Activated naive CD8-positive, alpha-beta T cell treated with anti-CD3 and anti-CD28 coated beads, Interleukin-2, amount 10 ng/mL, durations not matched to agents 7 days and 5 days (primary cell): ENCODE measurements at regions not wholly inside any gene's neighbourhood (a gene's known extent, or its start where the extent isn't known, plus 50 kb on each side); places are given as distances from the start of the nearest gene placed in this dataset.
"Not testable (repeated sequence)": the region's sequence is repeated elsewhere in the genome, so short reads cannot be mapped to it uniquely, and the experiment has no call there.

ENCODE experiments used
- ATAC-seq: fragments of 150-1000 bp; cut with Tn5 transposase; one replicate; pipeline ENCODE4 v1.10.0; 2021; ENCODE audit warnings: low read depth, moderate library complexity
- POLR2A ChIA-PET: fragments of 350-600 bp; sonication (Branson Sonifier 250); formaldehyde crosslinking; loops from one replicate; lab custom pipeline; 2021; ENCODE audit warnings: antibody characterized with exemption; lab: Charles Lee
- DNase-seq: peaks from one replicate; pipeline ENCODE4 v3.0.0; 2021
- H3K27ac Mint-ChIP-seq: one replicate; pipeline ENCODE4 v1.8.0; 2022; ENCODE audit warnings: mild to moderate bottlenecking, mixed read lengths
- H3K27me3 Mint-ChIP-seq: one replicate; pipeline ENCODE4 v1.8.0; 2022; ENCODE audit warnings: mild to moderate bottlenecking, moderate library complexity, mixed read lengths
- H3K36me3 Mint-ChIP-seq: one replicate; pipeline ENCODE4 v1.8.0; 2021; ENCODE audit warnings: mild to moderate bottlenecking, mixed read lengths
- H3K4me1 Mint-ChIP-seq: one replicate; pipeline ENCODE4 v1.8.0; 2021; ENCODE audit warnings: mixed read lengths
- H3K4me3 Mint-ChIP-seq: one replicate; pipeline ENCODE4 v1.8.0; 2022; ENCODE audit warnings: mild to moderate bottlenecking, moderate library complexity, mixed read lengths
- H3K9me3 Mint-ChIP-seq: one replicate; pipeline ENCODE4 v1.8.0; 2021; ENCODE audit warnings: mixed read lengths

DNA sequence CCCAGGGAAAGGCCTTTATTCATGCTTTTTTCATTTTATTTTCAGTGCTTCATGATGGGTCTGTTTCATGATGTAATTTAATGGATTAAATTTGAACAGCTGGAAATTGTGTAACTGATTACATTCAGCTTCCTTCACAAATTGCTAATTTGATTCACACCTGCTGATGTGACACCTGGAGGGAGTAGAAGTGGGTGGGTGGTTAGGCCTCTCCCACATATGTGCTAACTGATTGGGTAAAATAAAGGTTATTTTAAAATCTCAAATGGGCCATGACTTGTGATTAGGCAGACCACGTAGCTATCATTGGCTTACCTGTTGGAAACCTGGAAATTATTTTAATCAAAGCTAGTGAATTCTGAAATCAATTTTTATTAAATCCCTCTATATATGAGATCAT is 142.1 kb downstream of the GXYLT1 start:
- ATAC-seq (no peak), DNase-seq (no peak)
- no peak overlapping the region for H3K4me3 Mint-ChIP-seq
- H3K27ac Mint-ChIP-seq = no peak overlapping the region
- H3K9me3 Mint-ChIP-seq = no peaks in the 10 kb centered on the region
- POLR2A ChIA-PET = no interaction called here
- peaks cover 11% of the 10 kb centered on the region for H3K27me3 Mint-ChIP-seq
- H3K36me3 Mint-ChIP-seq = no peaks in the 10 kb centered on the region
- H3K4me1 Mint-ChIP-seq = no peaks in the 10 kb centered on the region

DNA sequence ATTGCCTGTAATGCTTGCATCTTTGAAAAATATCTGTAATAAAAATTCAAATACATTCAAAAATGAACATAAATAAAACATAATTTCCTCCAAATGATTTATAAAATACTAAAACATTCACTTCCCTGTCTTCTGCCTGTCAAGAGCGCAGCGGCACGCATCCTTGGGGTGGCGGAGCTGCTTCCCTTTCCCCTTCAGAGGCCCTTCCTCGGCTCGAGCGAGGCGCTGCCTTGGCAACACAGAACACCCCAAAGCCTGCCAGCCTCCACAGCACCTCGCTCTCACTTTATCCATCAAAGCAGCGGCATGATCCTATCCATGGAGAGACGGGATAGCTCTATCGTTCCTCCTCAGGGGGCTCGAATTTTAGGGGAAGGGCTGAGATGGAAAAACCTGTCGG is 146.2 kb downstream of the GXYLT1 start:
- no peak overlapping the region for H3K4me3 Mint-ChIP-seq
- H3K27me3 Mint-ChIP-seq = peaks cover 7% of the 10 kb centered on the region
- ATAC-seq (no peak), DNase-seq (no peak)
- H3K36me3 Mint-ChIP-seq = no peaks in the 10 kb centered on the region
- POLR2A ChIA-PET = no interaction called here
- no peaks in the 10 kb centered on the region for H3K9me3 Mint-ChIP-seq
- no peaks in the 10 kb centered on the region for H3K4me1 Mint-ChIP-seq
- no peak overlapping the region for H3K27ac Mint-ChIP-seq

DNA sequence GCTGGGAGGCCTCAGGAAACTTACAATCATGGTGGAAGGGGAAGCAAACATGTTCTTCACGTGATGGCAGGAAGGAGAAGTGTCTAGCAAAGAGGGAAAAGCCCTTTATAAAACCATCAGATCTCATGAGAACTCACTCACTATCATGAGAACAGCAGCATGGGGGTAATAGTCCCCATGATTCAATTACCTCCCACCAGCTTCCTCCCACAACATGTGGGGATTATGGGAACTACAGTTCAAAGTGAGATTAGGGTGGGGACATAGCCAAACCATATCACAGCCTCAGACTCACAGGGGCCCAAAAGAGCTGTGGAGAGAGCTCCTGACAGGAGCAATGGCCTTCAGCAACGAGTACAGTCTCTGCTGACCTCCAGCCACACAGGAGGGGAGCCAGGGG is 151.4 kb downstream of the GXYLT1 start:
- no peak overlapping the region for H3K4me3 Mint-ChIP-seq
- H3K4me1 Mint-ChIP-seq = no peaks in the 10 kb centered on the region
- H3K9me3 Mint-ChIP-seq = no peaks in the 10 kb centered on the region
- no peak for DNase-seq
- H3K27ac Mint-ChIP-seq = no peak overlapping the region
- no peak for ATAC-seq
- POLR2A ChIA-PET = no interaction called here
- H3K27me3 Mint-ChIP-seq = peaks cover 7% of the 10 kb centered on the region
- H3K36me3 Mint-ChIP-seq = no peaks in the 10 kb centered on the region

DNA sequence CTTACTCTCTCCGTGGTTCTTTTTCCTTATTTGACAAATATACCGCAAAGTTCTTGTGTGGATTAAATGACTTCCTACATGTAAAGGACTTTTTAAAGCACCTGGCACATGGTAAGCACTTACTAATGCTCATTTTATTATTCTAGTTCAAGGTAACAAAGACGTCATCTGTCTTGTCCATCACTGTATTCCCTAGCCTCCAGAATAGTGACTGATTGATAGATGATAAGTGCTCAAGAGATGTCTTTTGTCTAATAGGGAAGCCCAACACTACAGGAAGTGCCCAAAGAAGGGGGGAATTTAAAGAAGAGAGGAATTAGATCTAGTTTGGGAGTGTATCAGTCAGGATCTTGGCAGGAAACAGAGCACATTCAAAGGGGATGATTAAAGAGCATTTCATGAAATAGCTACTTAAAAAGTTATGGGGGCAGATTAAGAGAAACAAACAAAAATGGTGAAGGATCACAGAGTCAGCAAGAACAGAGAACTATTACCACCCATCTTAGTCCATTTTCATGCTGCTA is 151.9 kb downstream of the GXYLT1 start:
- POLR2A ChIA-PET = no interaction called here
- DNase-seq = no peak
- H3K36me3 Mint-ChIP-seq = no peaks in the 10 kb centered on the region
- no peaks in the 10 kb centered on the region for H3K9me3 Mint-ChIP-seq
- no peaks in the 10 kb centered on the region for H3K4me1 Mint-ChIP-seq
- H3K27ac Mint-ChIP-seq = no peak overlapping the region
- H3K4me3 Mint-ChIP-seq = no peak overlapping the region
- no peak for ATAC-seq
- H3K27me3 Mint-ChIP-seq = peaks cover 2% of the 10 kb centered on the region

DNA sequence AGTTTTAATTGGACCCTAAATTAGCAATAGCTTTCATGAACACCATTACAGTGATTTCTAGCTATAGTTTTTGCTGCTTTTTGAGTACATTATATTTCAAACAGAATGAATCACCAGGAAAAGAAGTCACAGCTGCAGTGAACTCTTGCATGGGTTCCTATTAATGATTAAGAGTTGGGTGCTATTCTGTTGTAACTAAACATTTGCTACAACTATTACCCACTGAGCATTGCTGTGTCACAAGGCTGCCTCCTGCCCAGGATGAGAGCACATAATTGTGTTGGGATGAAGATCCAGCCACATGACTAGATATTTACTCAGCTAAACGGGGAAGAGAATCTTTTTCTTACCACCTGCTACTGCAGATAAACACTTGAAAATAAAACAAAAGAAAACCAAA is 152.7 kb downstream of the GXYLT1 start:
- H3K9me3 Mint-ChIP-seq = no peaks in the 10 kb centered on the region
- POLR2A ChIA-PET = no interaction called here

DNA sequence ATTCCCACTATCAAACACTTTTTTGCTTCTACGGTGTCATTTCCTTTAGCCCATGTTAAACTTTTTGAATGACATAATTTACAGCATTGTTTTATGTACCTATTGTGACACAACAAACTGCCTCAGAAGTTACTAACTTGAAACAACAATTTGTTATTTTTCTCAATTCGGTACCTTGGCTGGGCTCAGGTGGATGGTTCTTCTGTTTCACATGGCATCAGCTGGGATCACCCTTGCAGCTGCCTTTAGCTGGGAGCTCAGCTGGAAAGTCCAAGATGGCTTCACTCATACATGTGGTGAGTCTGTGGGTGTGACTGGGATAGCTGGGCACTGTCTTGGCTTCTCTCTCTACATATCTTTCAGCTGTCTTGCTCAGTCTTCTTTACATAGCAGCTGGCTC is 156.0 kb downstream of the GXYLT1 start:
- no peaks in the 10 kb centered on the region for H3K36me3 Mint-ChIP-seq
- H3K27ac Mint-ChIP-seq = no peak overlapping the region
- ATAC-seq (no peak), DNase-seq (no peak)
- H3K4me1 Mint-ChIP-seq = no peaks in the 10 kb centered on the region
- H3K4me3 Mint-ChIP-seq = no peak overlapping the region
- POLR2A ChIA-PET = no interaction called here
- peaks cover 4% of the 10 kb centered on the region for H3K27me3 Mint-ChIP-seq
- peaks cover 2% of the 10 kb centered on the region for H3K9me3 Mint-ChIP-seq

More for the DNA sequence above, 152.7 kb downstream of the GXYLT1 start:
- Mint-ChIP-seq H3K27me3 (no peaks in the 10 kb centered on the region), H3K36me3 (no peaks in the 10 kb centered on the region), H3K4me1 (no peaks in the 10 kb centered on the region), H3K4me3 (no peak overlapping the region), H3K27ac (no peak overlapping the region)
- ATAC-seq = no peak
- DNase-seq = no peak

DNA sequence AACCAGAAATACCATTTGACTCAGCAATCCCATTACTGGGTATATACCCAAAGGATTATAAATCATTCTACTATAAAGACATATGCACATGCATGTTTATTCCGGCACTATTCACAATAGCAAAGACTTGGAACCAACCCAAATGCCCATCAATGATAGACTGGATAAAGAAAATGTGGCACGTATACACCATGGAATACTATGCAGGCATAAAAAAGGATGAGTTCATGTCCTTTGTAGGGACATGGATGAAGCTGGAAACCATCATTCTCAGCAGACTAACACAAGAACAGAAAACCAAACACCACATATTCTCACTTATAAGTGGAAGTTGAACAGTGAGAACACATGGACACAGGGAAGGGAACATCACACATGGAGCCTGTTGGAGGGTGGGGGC is 158.2 kb downstream of the GXYLT1 start:
- DNase-seq, H3K36me3 Mint-ChIP-seq, H3K4me3 Mint-ChIP-seq, ATAC-seq, H3K27me3 Mint-ChIP-seq, H3K27ac Mint-ChIP-seq, POLR2A ChIA-PET, H3K4me1 Mint-ChIP-seq, H3K9me3 Mint-ChIP-seq: not testable (repeated sequence)

DNA sequence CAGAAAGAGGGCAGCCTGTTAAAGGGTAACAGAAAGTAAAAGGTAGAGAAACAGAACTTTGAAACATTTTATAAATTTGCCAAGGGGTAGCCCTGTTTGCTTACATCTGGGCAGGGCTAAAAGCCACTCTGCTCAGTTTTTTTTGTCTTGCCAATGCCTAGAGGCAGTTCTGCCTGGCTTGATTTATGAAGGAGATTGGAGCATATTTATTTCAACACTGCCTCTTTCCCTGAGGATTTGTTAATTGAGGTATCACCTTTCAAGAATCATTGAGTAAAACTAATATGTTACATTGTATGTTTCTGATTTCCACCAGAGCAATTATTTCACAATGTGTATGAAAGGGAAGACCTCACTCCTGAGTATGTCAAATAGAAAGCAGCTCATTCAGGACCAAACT is 160.8 kb downstream of the GXYLT1 start:
- no peaks in the 10 kb centered on the region for H3K4me1 Mint-ChIP-seq
- H3K27me3 Mint-ChIP-seq = peaks cover 4% of the 10 kb centered on the region

DNA sequence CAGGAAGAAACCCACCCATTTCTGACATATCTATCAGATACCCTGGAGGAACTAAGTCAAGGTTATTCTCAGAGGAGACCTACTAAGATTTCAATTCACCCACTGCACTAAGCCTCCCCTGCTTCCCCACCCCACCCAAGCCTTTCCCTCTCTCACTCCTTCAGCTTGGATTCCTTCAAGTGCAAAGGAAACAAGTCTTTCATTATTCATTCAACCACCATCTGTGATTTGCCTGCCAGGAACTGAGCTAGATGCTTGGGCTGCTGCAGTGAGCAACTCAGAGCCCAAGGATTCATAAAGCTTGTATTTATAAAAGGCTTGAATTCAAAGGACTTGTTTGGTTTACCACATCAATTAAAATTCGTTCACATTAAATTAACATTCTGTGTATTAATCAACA is 161.3 kb downstream of the GXYLT1 start:
- Mint-ChIP-seq H3K36me3 (no peaks in the 10 kb centered on the region), H3K27ac (no peak overlapping the region), H3K4me3 (no peak overlapping the region), H3K4me1 (no peaks in the 10 kb centered on the region), H3K27me3 (peaks cover 4% of the 10 kb centered on the region), H3K9me3 (peaks cover 2% of the 10 kb centered on the region)
- DNase-seq = no peak
- no peak for ATAC-seq
- POLR2A ChIA-PET = no interaction called here

More for the DNA sequence above, 160.8 kb downstream of the GXYLT1 start:
- Mint-ChIP-seq H3K27ac (no peak overlapping the region), H3K36me3 (no peaks in the 10 kb centered on the region), H3K9me3 (peaks cover 2% of the 10 kb centered on the region), H3K4me3 (no peak overlapping the region)
- DNase-seq = no peak
- POLR2A ChIA-PET = no interaction called here
- ATAC-seq = no peak

DNA sequence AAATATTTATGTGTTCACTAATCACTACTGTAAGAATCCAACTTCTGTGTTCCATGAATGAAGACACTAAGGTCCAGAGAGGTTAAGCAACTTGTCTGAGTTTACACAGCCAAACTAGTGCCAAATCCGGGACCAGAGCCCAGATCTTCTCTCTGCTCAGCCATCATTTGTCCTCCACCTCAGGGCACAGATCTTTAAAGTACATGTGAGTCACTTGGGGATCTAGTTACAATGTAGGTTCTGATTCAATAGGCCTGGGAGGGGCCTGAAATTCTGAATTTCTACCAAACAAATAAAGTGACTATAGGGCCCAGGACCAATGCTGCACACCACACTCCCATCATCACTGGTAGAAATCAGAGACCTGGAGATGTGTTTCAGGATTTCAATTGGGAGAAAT is 162.9 kb downstream of the GXYLT1 start:
- POLR2A ChIA-PET = no interaction called here
- Mint-ChIP-seq H3K36me3 (no peaks in the 10 kb centered on the region), H3K27me3 (peaks cover 4% of the 10 kb centered on the region)

DNA sequence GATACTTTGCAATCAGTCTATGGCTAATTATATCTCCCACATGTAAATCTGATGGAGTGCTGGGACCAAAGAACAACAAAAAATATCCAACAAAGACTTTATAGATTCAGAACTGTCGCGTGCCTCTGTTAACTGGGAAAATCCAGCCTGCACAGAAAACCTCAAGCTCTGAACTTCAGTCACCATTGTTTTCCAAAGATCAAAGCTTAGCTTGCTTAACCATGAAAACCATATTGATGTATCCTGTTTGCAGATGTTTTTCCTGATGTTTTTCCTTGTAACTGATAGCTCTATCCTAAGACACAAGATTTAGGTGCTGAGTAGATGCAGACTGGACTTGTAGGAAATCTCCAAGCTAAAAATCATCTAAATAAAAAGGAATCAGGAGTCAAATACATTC is 163.7 kb downstream of the GXYLT1 start:
- POLR2A ChIA-PET = no interaction called here
- peaks cover 4% of the 10 kb centered on the region for H3K27me3 Mint-ChIP-seq
- no peak overlapping the region for H3K4me3 Mint-ChIP-seq
- ATAC-seq (no peak), DNase-seq (no peak)
- H3K4me1 Mint-ChIP-seq = no peaks in the 10 kb centered on the region
- H3K36me3 Mint-ChIP-seq = no peaks in the 10 kb centered on the region
- H3K9me3 Mint-ChIP-seq = no peaks in the 10 kb centered on the region
- H3K27ac Mint-ChIP-seq = no peak overlapping the region

More for the DNA sequence above, 162.9 kb downstream of the GXYLT1 start:
- H3K9me3 Mint-ChIP-seq = peaks cover 2% of the 10 kb centered on the region
- no peaks in the 10 kb centered on the region for H3K4me1 Mint-ChIP-seq
- ATAC-seq (no peak), DNase-seq (no peak)
- H3K27ac Mint-ChIP-seq = no peak overlapping the region
- H3K4me3 Mint-ChIP-seq = no peak overlapping the region

DNA sequence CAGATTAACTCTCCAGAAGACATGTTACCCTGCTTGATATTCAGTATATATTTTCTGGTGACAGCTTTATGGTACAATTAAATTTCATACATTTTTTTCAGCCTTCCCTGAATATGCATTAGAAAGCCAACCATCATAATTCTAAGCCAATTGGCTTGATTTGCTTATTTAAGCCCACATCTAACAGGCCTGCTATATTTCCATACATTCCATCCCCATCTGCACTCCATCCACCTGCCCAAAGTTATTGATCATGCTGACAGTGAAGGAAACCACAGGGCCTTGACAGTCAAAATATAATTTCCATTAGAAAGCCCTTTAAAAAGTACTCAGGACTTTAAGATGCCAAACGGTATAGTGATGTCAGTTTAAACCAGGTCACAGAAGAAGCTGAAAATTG is 164.3 kb downstream of the GXYLT1 start:
- H3K27me3 Mint-ChIP-seq = peaks cover 4% of the 10 kb centered on the region
- H3K4me1 Mint-ChIP-seq = no peaks in the 10 kb centered on the region
- H3K4me3 Mint-ChIP-seq = no peak overlapping the region

DNA sequence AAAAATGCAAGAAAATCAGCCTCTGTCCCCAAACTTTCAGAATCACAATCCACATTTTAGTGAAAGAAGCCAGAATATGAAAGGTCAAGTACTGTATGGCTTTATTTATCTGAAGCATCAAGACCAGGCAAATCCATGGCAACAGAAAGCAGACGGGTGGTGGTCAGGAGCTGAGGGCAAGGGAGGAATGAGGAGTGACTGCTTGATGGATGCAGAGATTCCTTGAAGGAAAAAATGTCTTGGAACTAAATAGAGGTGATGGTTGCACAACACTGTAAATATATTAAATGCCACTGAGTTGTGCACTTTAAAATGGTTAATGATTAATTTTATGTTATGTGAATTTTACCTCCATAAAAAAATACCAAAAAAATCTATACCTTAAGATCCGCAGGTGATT is 165.1 kb downstream of the GXYLT1 start:
- Mint-ChIP-seq H3K27me3 (no peaks in the 10 kb centered on the region), H3K9me3 (no peaks in the 10 kb centered on the region), H3K27ac (no peak overlapping the region), H3K4me1 (no peaks in the 10 kb centered on the region), H3K36me3 (no peaks in the 10 kb centered on the region), H3K4me3 (no peak overlapping the region)
- ATAC-seq = no peak
- no peak for DNase-seq
- POLR2A ChIA-PET = no interaction called here

More for the DNA sequence above, 164.3 kb downstream of the GXYLT1 start:
- Mint-ChIP-seq H3K36me3 (no peaks in the 10 kb centered on the region), H3K27ac (no peak overlapping the region), H3K9me3 (no peaks in the 10 kb centered on the region)
- ATAC-seq (no peak), DNase-seq (no peak)
- POLR2A ChIA-PET = no interaction called here

DNA sequence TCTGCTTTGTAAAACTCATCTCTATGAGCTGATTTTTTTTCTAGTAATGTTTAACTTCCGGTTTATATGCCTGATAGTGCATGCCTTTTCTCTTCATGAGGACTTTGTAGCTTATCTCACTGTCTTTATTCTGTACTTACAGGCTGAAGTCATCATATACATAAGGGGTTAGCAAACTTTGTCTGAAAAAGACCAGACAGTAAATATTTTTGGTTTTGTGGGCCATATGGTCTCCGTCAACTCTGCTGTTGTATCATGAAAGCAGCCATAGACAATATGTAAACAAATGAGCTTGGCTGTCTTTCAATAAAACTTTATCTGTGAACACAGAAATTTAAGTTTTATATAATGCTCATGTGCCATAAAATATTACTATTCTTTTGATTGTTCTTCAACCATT is 172.1 kb downstream of the GXYLT1 start:
- no peak overlapping the region for H3K4me3 Mint-ChIP-seq
- H3K27ac Mint-ChIP-seq = no peak overlapping the region
- POLR2A ChIA-PET = no interaction called here
- ATAC-seq (no peak), DNase-seq (no peak)
- H3K9me3 Mint-ChIP-seq = no peaks in the 10 kb centered on the region
- no peaks in the 10 kb centered on the region for H3K36me3 Mint-ChIP-seq
- H3K27me3 Mint-ChIP-seq = no peaks in the 10 kb centered on the region
- H3K4me1 Mint-ChIP-seq = no peaks in the 10 kb centered on the region

DNA sequence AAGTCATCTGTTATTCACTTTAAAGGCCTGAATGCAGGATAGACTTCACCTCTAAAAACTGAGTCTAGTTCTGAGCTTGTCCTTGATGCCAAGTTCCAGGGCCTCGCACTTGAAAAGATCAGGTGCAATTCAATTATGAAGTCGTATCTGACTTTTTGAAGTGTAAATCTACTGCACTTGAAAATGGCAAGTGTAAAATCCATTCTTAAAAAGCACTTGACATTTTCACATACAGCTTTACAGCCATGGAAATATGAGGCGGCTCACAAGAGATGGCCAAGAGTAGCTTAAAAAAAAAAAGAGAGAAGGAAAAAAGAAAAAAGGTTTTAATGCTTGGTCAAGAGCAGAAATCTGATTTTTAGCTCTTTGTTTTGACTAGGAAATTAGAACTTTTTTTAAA is 172.5 kb downstream of the GXYLT1 start:
- Mint-ChIP-seq H3K27me3 (no peaks in the 10 kb centered on the region), H3K9me3 (no peaks in the 10 kb centered on the region), H3K27ac (no peak overlapping the region), H3K36me3 (no peaks in the 10 kb centered on the region), H3K4me1 (no peaks in the 10 kb centered on the region), H3K4me3 (no peak overlapping the region)
- POLR2A ChIA-PET = no interaction called here
- ATAC-seq = no peak
- DNase-seq = no peak
